Stimulated activated CD4-positive, alpha-beta T cell treated with anti-CD3 and anti-CD28 coated beads, Interleukin-4, amount 100 ng/mL, for 24 hours (primary cell): ENCODE measurements at regions not wholly inside any gene's neighbourhood (a gene's known extent, or its start where the extent isn't known, plus 50 kb on each side); places are given as distances from the start of the nearest gene placed in this dataset.

Experiments used
- DNase-seq: peaks from one replicate; pipeline ENCODE4 v3.0.0-alpha.2; 2020

DNA sequence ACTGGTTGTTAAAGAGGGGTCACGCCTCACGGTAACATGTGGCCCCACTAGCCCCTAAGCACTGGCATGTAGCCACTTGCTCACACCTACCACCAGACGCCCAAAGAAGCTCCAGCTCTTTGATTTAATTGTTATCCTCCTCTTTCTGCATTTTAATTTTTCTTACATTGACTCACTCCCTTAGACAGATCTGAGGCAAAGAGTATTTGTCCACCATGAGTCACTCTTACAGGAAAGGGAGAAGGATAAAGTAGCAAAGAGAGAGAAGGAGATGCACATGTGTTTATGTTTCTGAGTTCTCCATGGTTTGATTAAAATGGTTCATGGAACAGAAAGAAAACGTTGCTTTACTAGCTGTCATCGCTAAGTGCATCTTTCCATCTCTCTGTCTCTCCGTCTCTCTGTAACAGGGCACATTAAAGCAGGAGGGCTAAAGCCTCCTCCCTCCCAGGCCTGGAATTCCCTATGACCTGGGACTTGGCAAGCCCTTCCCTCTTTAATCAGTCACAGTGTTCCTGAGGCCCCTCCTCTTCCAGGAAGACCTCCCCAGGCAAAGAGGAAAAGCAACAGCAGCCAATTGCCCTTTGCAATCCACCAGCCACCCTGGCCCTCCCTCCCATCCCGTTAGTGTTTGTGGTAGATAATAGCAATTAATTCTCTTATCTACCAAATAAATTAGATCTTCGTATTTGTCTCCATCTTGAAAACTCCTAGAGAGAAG, 112.8 kb upstream of the TSHZ2 start:
- DNase-seq = no peak

DNA sequence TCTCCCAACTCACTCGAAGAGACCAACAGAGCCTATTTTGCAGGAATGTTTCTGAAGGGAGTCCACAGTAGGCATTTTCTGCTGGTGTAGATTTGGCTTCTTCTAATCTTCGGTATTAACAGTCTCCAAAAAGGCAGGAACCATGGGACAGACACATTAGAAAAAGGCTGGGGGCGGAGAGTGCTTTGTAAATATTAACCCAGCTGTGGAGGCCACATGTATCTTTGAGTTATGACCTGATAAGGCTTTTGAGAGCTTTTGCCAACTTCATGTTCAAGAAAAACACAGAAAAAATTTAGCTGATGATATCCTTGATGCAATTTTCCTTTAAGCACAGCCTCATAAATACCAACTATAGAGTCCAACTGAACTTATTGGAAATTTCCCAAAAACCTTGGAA, 119.4 kb upstream of the TSHZ2 start:
- DNase-seq = no peak

DNA sequence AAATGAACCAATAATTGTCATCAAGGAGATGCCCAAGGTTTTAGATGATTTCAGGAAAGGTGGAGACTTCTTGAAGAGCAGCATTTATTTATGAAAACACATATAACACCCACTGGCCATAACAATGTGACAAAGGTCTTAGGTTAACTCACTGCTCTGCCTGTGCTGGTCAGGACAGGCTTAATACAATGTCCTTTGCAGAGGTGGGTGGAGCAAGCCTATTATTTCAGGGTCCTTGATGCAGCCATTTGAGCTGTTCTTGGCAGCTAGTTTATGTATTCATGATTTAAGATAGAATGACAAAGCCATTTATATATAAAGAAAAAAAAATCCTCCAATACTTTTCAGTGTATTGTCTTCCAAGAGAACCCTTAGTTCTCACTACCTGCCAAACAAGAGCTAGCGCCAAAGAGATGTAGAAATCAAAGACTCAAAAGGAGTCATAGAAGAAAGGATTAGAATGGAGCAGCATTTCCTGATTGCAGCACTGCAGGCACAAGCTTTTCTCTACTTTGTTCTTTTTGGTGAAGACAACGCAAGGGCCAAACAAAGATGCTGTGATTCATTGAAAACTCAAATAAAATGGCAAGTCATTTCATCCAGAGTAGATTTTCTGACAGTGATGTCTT, 124.3 kb upstream of the TSHZ2 start:
- no peak for DNase-seq

DNA sequence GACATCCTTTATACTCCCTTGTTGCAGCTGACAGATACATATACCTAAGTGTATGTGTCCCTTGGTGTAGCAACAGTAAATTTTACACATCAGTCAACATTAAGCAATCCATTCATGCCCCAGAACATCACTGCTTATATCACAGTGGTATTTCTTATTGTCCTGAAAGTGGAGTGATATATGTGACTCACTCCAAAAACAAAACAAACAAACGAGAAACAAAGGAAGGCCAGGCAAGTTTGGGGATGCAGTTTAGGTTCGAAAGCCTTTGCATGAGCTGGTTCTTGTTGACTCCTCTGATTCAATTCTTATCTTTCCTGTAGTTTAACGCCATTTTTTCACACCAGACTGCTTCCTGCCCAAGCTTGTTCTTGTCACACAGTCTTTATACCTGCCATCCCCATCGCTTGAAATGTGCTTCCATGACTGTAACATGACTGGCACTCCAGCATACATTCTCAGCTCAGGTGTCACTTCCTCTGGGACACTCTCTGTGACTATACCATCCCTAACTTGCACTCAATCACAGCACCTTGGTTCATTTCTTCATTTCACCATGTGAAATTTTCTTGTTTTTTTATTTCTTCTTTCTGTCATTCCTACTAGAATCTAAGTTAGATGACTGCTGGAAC, 125.0 kb upstream of the TSHZ2 start:
- DNase-seq = no peak

DNA sequence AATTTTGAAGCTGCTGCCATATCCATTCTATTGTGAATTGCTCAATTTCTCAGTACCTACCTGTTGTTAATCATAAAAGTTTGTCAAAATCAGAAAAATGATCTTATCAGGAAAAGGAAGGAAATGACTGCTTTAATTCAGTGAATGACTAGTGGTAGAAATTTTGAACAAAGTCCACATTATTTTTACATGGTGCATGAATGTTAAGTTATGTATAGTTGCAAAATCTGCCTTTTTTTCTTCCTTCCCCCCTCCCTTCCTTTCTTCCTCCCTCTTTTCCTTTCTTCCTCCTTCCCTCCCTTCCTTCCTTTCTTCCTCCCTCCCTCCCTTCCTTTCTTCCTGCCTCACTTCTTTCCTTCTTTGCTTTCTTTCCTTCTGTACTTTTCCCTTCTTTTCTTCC, 127.1 kb upstream of the TSHZ2 start:
- DNase-seq = no peak

DNA sequence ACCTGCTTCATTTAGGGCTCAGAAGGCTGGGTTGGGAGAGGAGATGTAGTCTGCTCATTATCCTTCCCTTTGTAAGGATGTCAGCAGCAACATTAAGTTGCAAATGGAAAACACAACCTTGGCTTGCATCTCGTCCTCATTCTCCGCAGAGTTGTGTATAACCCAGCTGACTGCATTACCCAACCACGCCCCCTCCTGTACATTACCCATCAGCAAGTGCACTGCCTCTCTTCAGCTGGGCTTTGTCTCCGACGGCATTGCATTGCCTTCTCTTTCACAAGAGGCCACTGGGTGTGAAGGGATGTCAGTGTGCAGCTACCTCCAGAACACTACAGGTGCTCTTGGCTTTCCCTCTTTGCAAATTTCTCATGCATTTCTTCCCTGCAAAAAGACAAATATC, 128.7 kb upstream of the TSHZ2 start:
- no peak for DNase-seq

DNA sequence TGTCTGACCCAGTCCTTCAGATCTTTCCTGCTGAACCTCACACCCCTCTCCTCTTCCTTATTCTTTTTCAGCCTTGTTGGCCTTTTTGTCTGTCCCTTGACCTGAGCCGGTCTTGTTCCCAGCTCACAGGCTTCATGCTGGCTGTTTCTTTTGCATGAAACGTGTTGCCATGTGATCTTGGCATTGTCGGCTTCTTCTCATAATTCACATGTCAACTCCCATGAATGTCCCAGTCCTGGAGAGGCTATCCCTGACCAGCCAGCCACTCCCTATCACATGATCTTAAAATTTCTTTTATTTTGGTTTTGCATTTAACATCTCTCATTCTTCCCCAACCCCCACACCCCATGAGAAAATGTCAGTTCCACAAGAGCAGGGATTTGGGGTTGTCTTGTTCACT, 131.2 kb upstream of the TSHZ2 start:
- no peak for DNase-seq

DNA sequence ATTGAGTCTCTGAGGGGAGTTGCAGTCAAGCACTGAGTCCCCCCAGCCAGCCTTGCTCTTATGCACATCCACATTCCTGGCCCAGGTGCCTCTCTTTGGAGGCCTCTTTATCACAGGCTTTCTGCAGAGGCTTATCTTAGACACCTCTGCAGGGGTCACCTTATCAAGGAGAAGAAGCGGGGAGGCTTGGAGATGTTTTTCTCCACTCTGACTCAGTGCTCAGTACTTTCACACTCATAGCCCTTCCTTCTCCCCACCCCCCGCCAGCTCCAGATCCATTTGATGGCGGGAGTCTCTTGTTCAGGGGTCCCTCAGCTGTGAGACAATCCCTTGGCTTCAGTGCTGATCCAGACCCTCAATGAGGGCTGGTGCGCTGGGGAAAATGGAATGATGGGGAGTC, 132.1 kb upstream of the TSHZ2 start:
- no peak for DNase-seq

DNA sequence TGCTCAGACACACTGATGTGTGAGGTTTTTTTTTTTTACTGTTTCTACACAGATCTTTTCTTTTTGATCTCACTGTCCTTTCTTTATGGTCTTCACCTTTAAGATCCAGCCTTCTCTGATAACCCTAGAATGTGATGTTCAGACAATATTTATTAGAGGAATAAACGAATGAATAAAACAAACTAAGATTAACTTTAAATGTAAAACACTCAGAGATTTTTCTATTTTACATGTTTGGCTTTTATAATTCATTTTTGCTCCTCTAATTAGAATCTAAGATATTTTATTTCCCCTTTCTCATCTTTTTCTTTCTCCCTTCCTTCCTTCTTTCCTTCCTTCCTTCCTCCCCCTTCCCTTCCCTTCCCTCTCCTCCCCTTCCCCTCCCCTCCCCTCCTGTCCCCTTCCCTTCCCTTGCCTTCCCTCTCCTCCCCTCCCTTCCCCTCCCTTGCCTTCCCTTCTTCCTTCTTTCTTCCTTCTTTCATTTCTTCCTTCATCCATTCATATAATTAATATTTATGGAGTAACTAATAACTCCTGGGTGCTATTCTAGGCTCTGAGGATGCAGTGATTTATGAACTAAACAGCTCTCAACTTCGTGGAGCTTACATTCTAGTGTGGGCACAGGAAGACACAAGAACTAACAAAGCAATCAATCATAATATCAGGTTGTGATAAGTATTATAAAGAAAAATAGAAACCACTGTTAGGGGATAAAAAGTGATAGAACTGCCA, 133.5 kb upstream of the TSHZ2 start:
- no peak for DNase-seq

DNA sequence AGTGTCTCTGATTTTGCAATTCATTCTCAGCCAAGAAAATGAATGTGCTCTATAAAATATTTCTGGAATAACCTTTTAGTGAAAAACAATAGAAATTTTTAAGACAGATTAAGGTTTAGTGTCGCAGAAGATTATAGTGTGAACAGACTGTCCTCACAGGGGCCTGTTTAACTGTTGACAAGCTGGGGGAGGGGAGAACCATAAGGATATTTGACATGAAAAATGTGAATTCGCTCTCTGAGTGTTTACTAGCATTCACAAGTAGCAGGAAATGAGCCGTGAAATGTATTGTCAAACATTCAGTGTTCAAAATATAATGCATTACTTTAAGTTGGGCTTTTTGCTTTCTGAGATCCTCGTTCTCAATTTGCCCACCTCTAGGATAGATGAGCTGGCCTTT, 134.8 kb upstream of the TSHZ2 start:
- no peak for DNase-seq

DNA sequence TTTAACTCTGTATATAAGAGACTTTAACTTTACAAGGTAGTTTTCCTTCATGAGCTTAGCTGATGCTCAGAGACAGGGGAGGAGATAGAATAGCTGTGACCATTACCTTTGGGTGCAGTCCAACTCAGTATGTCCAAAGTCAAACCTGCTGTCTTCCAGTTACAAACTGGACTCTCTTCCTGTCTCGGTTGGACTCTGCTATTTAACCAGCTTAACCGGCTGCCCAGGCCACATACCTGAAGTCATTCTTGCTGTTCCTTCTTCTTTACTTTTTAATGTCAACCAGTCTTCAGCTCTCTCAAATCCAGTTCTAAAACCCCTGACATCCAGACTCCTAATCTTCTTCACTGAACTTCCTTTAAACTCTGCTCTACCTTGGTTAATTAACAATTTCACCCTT, 138.3 kb upstream of the TSHZ2 start:
- DNase-seq = no peak

DNA sequence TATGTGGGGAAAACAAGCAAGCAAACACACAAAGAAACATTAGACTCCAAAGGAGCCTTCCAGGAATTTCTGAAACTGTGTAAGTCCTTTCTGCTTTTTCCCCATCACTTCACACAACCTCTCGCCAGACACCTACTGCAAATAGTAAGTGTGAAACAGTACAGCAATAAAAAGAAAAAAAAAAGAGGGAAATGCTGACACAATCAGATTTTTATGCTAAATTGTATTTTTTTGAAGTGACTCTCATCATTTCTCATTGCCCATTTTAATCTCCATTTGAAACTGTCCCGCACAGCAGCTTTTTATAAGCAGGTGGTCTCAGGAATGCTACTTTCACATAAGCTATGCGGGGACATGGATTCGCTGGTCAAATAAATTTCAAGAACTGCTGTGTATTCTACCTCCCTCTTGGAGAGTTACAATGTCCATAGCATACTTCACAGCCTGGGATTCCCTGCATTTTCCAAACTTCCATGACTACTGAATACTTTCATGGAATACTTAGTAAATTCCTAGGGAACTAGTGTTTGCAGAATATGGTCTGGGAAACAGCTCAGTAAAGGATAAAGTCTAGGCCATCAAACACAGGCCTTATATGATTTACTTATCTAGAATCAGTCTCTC, 139.9 kb upstream of the TSHZ2 start:
- no peak for DNase-seq

DNA sequence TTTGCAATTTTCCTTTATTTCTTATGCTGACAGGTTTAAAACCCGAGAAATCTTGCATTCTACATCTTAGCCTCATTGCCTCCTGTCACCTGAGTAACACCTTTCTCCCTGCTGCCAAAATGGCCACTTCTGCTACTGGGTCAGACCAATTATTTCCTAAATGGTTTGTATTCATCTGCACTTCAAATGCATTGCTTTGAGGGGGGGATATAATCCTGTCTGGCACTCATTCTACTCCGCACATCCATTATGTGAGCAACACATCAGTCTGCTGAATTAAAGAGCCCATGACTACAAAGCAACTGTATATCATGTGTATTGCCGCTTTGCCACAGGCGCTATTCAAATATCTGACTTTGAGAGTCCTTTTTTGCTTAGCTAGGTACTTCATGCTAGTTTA, 141.6 kb upstream of the TSHZ2 start:
- DNase-seq = no peak

DNA sequence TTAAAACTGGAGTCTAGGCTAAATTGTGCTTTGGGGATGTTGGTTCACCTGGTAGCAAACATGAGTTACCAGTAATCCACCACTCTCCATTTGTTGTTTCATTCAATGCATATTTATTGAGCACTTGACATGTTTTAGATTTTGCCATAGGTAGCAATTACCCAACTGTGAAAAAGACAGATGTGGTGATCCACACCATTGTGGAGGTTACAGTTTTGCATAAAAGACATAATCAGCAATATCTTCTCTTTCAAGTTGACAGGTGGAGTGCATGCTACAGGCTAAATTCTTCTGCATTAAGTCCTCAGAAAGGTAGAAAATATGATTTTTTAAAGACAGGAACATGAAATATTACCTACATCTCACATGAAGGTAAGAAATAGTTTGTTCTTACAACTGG, 143.0 kb upstream of the TSHZ2 start:
- no peak for DNase-seq

DNA sequence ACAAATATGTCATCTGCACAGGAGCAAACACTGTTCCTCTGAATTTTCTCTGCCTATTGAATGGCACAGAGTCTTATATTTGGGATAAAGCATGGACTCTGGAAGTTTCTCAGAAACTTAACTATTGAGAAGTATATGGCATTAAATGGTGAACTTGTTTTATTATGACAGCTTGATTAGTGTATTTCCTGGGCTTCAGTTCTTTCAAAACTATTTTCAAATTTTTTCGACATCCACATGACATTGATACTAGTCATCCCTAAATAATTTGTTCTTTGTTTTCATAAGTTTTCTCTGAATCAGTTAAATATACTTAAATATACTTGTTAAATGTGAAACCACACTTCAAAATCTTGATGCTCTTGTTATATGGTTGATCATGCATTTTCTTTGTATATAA, 144.0 kb upstream of the TSHZ2 start:
- DNase-seq = no peak

DNA sequence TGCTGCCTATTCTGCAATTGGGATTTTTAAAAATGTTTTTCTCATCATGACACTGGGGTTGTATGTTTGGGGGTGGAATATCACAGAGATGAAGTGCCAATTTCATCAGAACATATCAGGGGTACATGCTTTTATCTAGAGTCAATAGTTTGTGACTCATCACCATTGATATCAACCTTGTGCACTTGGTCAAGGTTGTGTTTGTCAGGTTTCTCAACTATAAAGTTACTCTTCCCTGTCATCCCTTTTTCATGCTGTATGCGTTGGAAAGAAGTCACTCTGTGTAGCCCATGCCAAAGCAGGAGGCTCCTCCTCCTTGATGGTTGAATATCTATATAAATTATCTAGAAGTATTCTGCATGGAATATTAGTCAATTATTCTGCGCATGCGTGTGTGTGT, 145.4 kb upstream of the TSHZ2 start:
- no peak for DNase-seq

DNA sequence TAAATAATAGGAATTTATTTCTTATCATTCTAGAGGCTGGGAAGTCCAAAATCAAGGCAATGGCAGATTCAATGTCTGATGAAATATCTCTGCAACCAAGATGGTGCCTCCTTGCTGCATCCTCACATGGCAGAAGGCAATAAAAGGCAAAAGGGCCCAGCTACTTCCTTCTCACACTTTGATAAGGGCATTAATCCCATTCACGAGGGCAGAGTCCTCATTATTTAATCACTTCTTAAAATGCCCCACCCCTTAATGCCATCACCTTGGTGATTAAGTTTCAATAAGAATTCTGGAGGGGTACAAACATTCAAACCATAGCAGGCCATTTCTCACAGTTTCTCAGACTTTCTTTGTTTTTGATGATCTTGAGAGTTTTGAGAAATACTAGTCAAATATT, 145.8 kb upstream of the TSHZ2 start:
- no peak for DNase-seq

DNA sequence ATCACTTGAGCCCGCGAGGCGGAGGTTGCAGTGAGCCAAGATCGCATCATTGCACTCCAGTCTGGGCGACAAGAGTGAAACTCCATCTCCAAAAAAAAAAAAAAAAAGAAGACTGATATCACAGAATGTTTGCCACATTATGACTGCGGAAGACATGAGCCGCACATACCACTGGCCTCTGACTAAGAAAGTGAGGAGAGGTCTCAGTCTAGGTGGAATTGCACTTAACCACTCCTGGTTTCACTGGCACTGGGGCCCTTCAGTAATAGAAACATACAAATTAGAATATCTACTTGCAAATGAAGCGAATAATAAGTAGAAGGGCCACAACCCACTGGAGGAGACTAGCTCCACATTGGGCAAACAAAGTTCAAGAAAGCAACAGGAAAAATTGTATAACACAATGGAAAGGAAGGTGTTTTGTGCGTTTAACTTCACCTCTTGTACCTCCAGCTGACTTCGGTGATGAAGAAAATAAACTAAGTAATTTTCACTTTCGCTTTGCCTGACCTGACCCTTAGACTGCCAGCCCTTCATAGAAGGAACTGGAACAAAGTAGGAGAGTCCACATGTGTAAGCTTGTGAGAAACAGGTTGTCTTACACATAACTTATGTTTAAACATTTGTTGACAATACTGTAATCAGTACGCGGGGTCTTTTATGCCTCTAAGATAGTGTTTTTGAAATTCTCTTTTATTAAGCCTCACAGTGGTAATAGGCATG, 147.5 kb upstream of the TSHZ2 start:
- DNase-seq = no peak

DNA sequence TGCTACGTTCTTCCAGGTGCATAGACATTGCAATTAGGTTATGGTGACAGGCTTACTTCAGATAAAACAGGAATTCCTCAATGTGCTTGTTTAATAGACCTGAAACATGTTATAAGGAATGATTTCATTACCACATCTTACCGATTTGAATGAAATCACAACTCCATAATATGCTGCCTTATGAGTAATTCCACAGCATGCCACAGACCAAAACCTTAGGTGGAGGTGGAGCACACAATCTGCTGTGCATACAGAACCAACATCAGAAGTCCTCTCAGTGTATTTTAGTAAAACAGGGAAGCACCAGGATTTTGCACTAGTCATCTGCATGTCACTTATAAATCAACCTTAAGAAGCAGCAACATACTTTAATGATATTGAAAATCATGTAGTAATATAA, 148.9 kb upstream of the TSHZ2 start:
- DNase-seq = no peak

DNA sequence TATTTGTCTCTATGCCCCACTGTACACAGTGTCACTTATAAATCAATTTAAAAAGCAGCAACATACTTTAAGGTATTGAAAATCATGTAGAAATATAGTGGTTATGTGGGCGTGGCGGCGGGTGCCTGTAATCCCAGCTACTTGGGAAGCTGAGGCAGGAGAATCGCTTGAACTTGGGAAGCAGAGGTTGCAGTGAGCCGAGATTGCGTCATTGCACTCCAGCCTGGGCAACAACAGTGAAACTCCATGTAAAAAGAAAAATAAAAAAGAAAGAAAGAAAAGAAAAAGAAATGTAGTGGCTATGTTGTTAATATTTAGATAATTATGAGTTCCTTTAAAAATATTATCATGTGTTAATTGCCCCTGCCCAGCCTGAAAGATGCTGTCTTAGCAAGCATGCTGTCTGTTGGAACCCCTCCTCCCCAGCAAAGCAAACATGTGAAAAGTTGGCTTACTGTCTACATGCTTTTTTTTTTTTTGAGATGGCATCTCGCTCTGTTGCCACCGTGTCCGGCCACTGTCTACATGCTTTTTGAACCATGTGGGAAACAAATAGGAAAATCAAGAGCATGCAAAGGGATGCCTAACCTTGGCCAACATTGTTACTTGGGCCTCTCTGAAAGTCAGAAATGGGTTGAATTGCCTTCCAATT, 151.4 kb upstream of the TSHZ2 start:
- DNase-seq = no peak

DNA sequence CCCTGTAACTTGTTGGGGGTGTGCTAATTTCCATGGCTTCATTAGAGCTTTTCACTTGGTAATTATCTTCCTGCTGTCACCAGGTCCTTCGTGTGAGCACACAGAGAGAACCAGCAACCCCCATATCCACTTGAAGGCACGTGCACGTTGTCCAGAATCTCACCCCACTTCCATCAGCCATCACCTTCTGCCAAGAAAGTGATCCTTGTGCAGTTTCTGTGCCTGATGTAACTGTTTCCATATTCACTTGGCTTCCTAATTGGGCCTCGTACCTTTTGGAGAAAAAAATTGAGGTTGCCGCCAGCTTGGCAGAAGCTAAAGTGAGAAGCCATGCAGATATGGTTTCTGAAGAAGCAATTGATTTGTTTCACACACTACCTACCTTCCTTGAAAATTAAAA, 153.7 kb upstream of the TSHZ2 start:
- no peak for DNase-seq

DNA sequence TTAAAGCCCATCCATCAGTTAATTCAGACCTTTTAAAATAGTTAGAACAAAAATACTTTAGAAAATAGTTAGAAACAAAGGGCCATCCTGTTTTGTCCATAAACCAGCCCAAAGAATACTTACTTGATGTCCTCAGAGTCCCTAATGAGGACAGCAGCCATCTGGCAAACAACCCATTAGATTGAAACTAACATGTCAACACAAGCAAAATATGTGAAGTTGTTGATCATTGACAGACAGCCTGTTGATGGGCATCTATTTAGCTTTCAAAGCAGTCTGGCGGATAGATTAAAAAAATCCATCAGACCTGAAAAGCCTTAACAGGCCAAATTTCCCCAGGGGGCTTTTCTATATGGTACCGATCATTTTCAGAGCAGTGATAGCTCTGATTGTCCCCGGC, 154.2 kb upstream of the TSHZ2 start:
- DNase-seq = no peak
